GM12864 (cell line): ENCODE measurements at regions not wholly inside any gene's neighbourhood (a gene's known extent, or its start where the extent isn't known, plus 50 kb on each side); places are given as distances from the start of the nearest gene placed in this dataset.

Experiments
- DNase-seq: peaks from one replicate; pipeline ENCODE4 v3.0.0-alpha.2; 2011; ENCODE audit warnings: low read depth
- H3K4me3 ChIP-seq: 2 replicates; pipeline ENCODE4 v1.5.1; 2011; ENCODE audit warnings: mild to moderate bottlenecking, low read depth, low read length, control low read depth
- TF ChIP-seq, protein P1 (sequence below): IDR thresholded peaks from 2 replicates; pipeline ENCODE4 v1.5.1; 2011; ENCODE audit warnings: low read depth, mild to moderate bottlenecking, moderate library complexity, low read length, control low read depth, inconsistent platforms; ENCODE audit errors: missing control alignments

DNA sequence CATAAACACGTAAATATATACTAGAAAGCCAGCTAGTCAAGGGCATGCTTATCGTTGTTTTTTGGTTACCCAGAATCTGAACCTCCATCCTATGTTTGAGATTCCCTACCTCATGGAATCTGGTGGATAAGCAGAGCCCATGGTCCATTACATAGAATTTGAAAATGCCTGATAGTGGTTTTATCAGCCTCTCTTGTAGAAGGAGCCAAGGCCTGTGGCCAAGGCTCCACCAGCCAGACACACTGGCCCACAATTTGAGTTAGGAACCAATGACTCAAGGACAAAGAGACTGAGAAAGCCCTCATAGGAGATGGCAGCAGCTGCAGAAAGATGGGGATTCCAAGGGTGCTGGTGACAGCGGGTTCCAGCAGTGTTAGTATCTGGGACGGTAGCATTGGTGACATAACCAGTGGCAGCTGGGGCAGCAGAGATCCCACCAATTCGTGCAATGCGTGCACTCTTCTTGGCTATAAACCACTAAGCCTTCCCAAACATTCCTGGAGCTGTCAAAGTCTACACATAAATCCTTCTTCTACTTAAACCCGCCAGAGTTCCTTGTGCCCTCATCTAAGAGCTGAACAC, 51.2 kb upstream of the RMDN2 start:
- no peak for DNase-seq
- TF ChIP-seq, protein P1, sequence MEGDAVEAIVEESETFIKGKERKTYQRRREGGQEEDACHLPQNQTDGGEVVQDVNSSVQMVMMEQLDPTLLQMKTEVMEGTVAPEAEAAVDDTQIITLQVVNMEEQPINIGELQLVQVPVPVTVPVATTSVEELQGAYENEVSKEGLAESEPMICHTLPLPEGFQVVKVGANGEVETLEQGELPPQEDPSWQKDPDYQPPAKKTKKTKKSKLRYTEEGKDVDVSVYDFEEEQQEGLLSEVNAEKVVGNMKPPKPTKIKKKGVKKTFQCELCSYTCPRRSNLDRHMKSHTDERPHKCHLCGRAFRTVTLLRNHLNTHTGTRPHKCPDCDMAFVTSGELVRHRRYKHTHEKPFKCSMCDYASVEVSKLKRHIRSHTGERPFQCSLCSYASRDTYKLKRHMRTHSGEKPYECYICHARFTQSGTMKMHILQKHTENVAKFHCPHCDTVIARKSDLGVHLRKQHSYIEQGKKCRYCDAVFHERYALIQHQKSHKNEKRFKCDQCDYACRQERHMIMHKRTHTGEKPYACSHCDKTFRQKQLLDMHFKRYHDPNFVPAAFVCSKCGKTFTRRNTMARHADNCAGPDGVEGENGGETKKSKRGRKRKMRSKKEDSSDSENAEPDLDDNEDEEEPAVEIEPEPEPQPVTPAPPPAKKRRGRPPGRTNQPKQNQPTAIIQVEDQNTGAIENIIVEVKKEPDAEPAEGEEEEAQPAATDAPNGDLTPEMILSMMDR, result no peak
- no peak overlapping the region for H3K4me3 ChIP-seq

- TF ChIP-seq, protein P1, result no peak
- no peak for DNase-seq
- no peak overlapping the region for H3K4me3 ChIP-seq
Measured at GRCh38 chr2:37874470-37874869, 50.6 kb upstream of the RMDN2 start.
